22Rv1 (cell line): ENCODE measurements at regions not wholly inside any gene's neighbourhood (a gene's known extent, or its start where the extent isn't known, plus 50 kb on each side); places are given as distances from the start of the nearest gene placed in this dataset.

Experiments used
- ZFX ChIP-seq: fragments of 450-650 bp; IDR thresholded peaks from 2 replicates; pipeline ENCODE4 v1.6.1; 2017; ENCODE audit warnings: antibody characterized with exemption, borderline replicate concordance
- TF ChIP-seq, protein P1 (sequence below): fragments of 450-650 bp; IDR thresholded peaks from 2 replicates; pipeline ENCODE4 v1.5.1; 2017; ENCODE audit warnings: mild to moderate bottlenecking

DNA sequence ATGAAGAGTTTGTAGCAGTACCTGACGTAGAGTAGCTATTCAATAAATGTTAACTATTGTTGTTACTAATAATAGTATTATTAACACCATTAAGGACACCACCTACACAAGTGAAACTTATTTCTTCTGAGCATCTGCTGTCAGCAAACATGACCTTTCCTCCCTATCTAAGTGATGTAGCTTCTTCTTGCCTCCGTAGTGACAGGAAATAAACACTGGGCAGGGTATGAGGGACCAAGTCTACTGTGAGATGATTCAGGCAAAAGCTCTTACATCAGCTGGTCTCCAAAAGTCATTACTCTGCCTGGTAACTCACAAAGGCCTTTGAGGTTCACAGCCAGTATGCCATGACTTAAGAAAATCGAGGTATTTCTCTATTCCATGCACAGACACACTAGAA, 750.5 kb downstream of the CPS1 start:
- TF ChIP-seq, protein P1, sequence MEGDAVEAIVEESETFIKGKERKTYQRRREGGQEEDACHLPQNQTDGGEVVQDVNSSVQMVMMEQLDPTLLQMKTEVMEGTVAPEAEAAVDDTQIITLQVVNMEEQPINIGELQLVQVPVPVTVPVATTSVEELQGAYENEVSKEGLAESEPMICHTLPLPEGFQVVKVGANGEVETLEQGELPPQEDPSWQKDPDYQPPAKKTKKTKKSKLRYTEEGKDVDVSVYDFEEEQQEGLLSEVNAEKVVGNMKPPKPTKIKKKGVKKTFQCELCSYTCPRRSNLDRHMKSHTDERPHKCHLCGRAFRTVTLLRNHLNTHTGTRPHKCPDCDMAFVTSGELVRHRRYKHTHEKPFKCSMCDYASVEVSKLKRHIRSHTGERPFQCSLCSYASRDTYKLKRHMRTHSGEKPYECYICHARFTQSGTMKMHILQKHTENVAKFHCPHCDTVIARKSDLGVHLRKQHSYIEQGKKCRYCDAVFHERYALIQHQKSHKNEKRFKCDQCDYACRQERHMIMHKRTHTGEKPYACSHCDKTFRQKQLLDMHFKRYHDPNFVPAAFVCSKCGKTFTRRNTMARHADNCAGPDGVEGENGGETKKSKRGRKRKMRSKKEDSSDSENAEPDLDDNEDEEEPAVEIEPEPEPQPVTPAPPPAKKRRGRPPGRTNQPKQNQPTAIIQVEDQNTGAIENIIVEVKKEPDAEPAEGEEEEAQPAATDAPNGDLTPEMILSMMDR = no peak
- TF ChIP-seq ZFX = no peak
